H9 (cell line): ENCODE measurements at regions not wholly inside any gene's neighbourhood (a gene's known extent, or its start where the extent isn't known, plus 50 kb on each side); places are given as distances from the start of the nearest gene placed in this dataset.

Experiments used
- DNase-seq: peaks from one replicate; pipeline ENCODE4 v3.0.0-alpha.2; 2017
- H2AFZ ChIP-seq: one replicate; pipeline ENCODE4 v1.6.1; 2013; ENCODE audit warnings: mild to moderate bottlenecking, low read length, control low read depth, moderate library complexity
- H2AK5ac ChIP-seq: 2 replicates; pipeline ENCODE4 v1.6.1; 2013; ENCODE audit warnings: low read length, control low read depth, mixed read lengths; ENCODE audit not compliant: insufficient read length
- H2BK120ac ChIP-seq: one replicate; pipeline ENCODE4 v1.6.1; 2013; ENCODE audit warnings: low read depth, mild to moderate bottlenecking, low read length, control low read depth, inconsistent platforms; ENCODE audit not compliant: poor library complexity, severe bottlenecking
- H2BK12ac ChIP-seq: 2 replicates; pipeline ENCODE4 v1.6.1; 2013; ENCODE audit warnings: low read length, control low read depth, mixed read lengths, low read depth; ENCODE audit not compliant: insufficient read length
- H2BK15ac ChIP-seq: 2 replicates; pipeline ENCODE4 v1.6.1; 2013; ENCODE audit warnings: low read depth, low read length, control low read depth
- H2BK20ac ChIP-seq: one replicate; pipeline ENCODE4 v1.6.1; 2013; ENCODE audit warnings: low read depth, mild to moderate bottlenecking, low read length, control low read depth, inconsistent platforms; ENCODE audit not compliant: poor library complexity, severe bottlenecking
- H2BK5ac ChIP-seq: 2 replicates; pipeline ENCODE4 v1.6.1; 2013; ENCODE audit warnings: low read length, control low read depth, mixed read lengths; ENCODE audit not compliant: insufficient read length
- H3K14ac ChIP-seq: 2 replicates; pipeline ENCODE4 v1.6.1; 2013; ENCODE audit warnings: low read length, control low read depth; ENCODE audit not compliant: insufficient read depth
- H3K18ac ChIP-seq: 2 replicates; pipeline ENCODE4 v1.6.1; 2013; ENCODE audit warnings: low read depth, mild to moderate bottlenecking, mixed read lengths, low read length, control low read depth; ENCODE audit not compliant: insufficient read length
- H3K23ac ChIP-seq: 2 replicates; pipeline ENCODE4 v1.6.1; 2013; ENCODE audit warnings: low read length, control low read depth, mixed read lengths, low read depth; ENCODE audit not compliant: insufficient read length
- H3K23me2 ChIP-seq: 2 replicates; pipeline ENCODE4 v1.6.1; 2013; ENCODE audit warnings: low read depth, mild to moderate bottlenecking, mixed read lengths, low read length, control low read depth; ENCODE audit not compliant: insufficient read length, poor library complexity, severe bottlenecking
- H3K27ac ChIP-seq: 2 replicates; pipeline ENCODE4 v1.5.1; 2013; ENCODE audit warnings: low read length, control low read depth, mixed read lengths, low read depth; ENCODE audit not compliant: insufficient read length
- H3K27me3 ChIP-seq: 2 replicates; pipeline ENCODE4 v1.6.1; 2013; ENCODE audit warnings: low read length, control low read depth, inconsistent platforms; ENCODE audit not compliant: insufficient read depth
- H3K4ac ChIP-seq: 2 replicates; pipeline ENCODE4 v1.6.1; 2013; ENCODE audit warnings: low read depth, mild to moderate bottlenecking, control low read depth, inconsistent platforms, low read length, moderate library complexity
- H3K4me1 ChIP-seq: 2 replicates; pipeline ENCODE4 v1.6.1; 2013; ENCODE audit warnings: low read length, control low read depth, inconsistent platforms; ENCODE audit not compliant: insufficient read depth
- H3K4me2 ChIP-seq: 2 replicates; pipeline ENCODE4 v1.6.1; 2013; ENCODE audit warnings: low read length, control low read depth, mixed read lengths; ENCODE audit not compliant: insufficient read length, insufficient read depth
- H3K56ac ChIP-seq: 2 replicates; pipeline ENCODE4 v1.6.1; 2013; ENCODE audit warnings: low read depth, mild to moderate bottlenecking, mixed read lengths, low read length, control low read depth; ENCODE audit not compliant: insufficient read length
- H3K79me1 ChIP-seq: 2 replicates; pipeline ENCODE4 v1.6.1; 2013; ENCODE audit warnings: low read depth, mild to moderate bottlenecking, moderate library complexity, low read length, control low read depth, inconsistent platforms; ENCODE audit not compliant: insufficient read depth, poor library complexity, severe bottlenecking
- H3K79me2 ChIP-seq: 2 replicates; pipeline ENCODE4 v1.6.1; 2013; ENCODE audit warnings: low read length, control low read depth, inconsistent platforms; ENCODE audit not compliant: insufficient read depth
- H3K9ac ChIP-seq: 2 replicates; pipeline ENCODE4 v1.6.1; 2013; ENCODE audit warnings: low read length, control low read depth, mixed read lengths; ENCODE audit not compliant: insufficient read length; ENCODE audit errors: extremely low read depth
- H3K9me3 ChIP-seq: one replicate; pipeline ENCODE4 v1.6.1; 2013; ENCODE audit warnings: low read depth, low read length, inconsistent platforms; ENCODE audit not compliant: control insufficient read depth
- H3T11ph ChIP-seq: one replicate; pipeline ENCODE4 v1.6.1; 2013; ENCODE audit warnings: mild to moderate bottlenecking, low read length, control low read depth, inconsistent platforms
- H4K20me1 ChIP-seq: one replicate; pipeline ENCODE4 v1.6.1; 2013; ENCODE audit not compliant: control insufficient read depth, insufficient read length, insufficient read depth
- H4K5ac ChIP-seq: 2 replicates; pipeline ENCODE4 v1.6.1; 2013; ENCODE audit warnings: low read depth, mild to moderate bottlenecking, mixed read lengths, low read length, control low read depth; ENCODE audit not compliant: insufficient read length
- H4K8ac ChIP-seq: replicated peaks from 2 replicates; pipeline ENCODE4 v1.6.1; 2013; ENCODE audit warnings: low read length, control low read depth, mixed read lengths, low read depth; ENCODE audit not compliant: insufficient read length
- H4K91ac ChIP-seq: 2 replicates; pipeline ENCODE4 v1.6.1; 2013; ENCODE audit warnings: low read depth, mild to moderate bottlenecking, moderate library complexity, mixed read lengths, low read length, control low read depth; ENCODE audit not compliant: insufficient read length
- H3K27ac Mint-ChIP-seq, 3 experiments: 2 replicates in 2 of 3; 3 replicates in 1 of 3; pipeline ENCODE4 v1.8.0; 2020 to 2021; ENCODE audit warnings: mixed read lengths in 3 of 3, mild to moderate bottlenecking in 1 of 3, moderate library complexity in 1 of 3
- H3K27me3 Mint-ChIP-seq: 2 replicates; pipeline ENCODE4 v1.8.0; 2021; ENCODE audit warnings: low read depth, mild to moderate bottlenecking, moderate library complexity, mixed read lengths
- H3K36me3 Mint-ChIP-seq, 3 experiments: 2 replicates in 2 of 3; 3 replicates in 1 of 3; pipeline ENCODE4 v1.8.0; 2020 to 2021; ENCODE audit warnings: low read depth in 3 of 3, mixed read lengths in 3 of 3; ENCODE audit not compliant: insufficient read depth in 1 of 3
- H3K4me1 Mint-ChIP-seq, 2 experiments: 2 replicates each; pipeline ENCODE4 v1.8.0; 2020; ENCODE audit warnings: mixed read lengths in 2 of 2
- H3K4me3 Mint-ChIP-seq, 2 experiments: 2 replicates in 1 of 2; 3 replicates in 1 of 2; pipeline ENCODE4 v1.8.0; 2020 to 2021; ENCODE audit warnings: mild to moderate bottlenecking in 2 of 2, mixed read lengths in 2 of 2, moderate library complexity in 1 of 2
- H3K9me3 Mint-ChIP-seq, 2 experiments: 2 replicates in 1 of 2; 3 replicates in 1 of 2; pipeline ENCODE4 v1.8.0; 2020; ENCODE audit warnings: mild to moderate bottlenecking in 2 of 2, mixed read lengths in 2 of 2, moderate library complexity in 1 of 2
- WGBS: extraction: QIAGEN DNeasy Blood & Tissue Kit; methylation state at CpG from one replicate; pipeline ENCODE4 v1.1.7; 2013; ENCODE audit warnings: missing lambda C conversion rate, low lambda C conversion rate, mixed read lengths; ENCODE audit not compliant: insufficient read length; ENCODE audit errors: extremely low coverage; 5-methylcytosine and 5-hydroxymethylcytosine counted together
- TF ChIP-seq, protein P1 (sequence below): fragments of 200-600 bp; sonication (generic); conservative IDR thresholded peaks from 3 replicates; pipeline ENCODE4 v1.8.0; 2021; ENCODE audit warnings: antibody characterized with exemption, mild to moderate bottlenecking

DNA sequence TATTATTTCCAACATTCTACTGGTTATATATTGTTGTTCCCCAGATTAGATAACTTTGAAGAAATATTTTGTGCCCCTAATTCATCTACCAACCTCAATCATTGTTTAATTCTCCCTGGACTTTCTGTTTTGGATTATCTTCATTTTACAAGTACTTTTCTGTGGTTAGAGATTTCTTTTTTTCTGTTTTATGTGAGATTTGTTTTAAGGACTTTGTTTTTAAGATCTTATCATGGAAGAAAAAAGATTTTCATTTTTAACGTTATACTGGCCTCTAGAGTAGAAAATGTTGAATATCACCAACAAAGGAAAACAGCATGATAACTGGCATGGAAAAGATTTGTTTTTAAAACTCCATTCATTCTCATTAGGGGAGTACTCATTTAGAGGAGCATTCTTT lies 210.9 kb upstream of the KCNMB2 start:
- Histone ChIP-seq H2BK120ac (no peak overlapping the region), H4K5ac (no peak overlapping the region), H2BK12ac (no peak overlapping the region), H3K56ac (no peak overlapping the region), H3K4me2 (no peak overlapping the region), H2AK5ac (no peak overlapping the region), H3K27ac (no peak overlapping the region), H4K8ac (no peak overlapping the region), H3K9ac (no peak overlapping the region), H3K4me1 (no peaks in the 10 kb centered on the region), H3T11ph (no peak overlapping the region), H3K27me3 (no peaks in the 10 kb centered on the region), H2BK15ac (no peak overlapping the region), H3K4ac (no peak overlapping the region), H4K20me1 (no peaks in the 10 kb centered on the region), H2AFZ (no peak overlapping the region), H3K9me3 (no peaks in the 10 kb centered on the region), H3K23ac (no peak overlapping the region), H3K18ac (no peak overlapping the region), H2BK5ac (no peak overlapping the region), H3K79me2 (no peaks in the 10 kb centered on the region), H4K91ac (no peak overlapping the region), H3K79me1 (no peaks in the 10 kb centered on the region), H3K23me2 (no peaks in the 10 kb centered on the region), H3K14ac (no peak overlapping the region), H2BK20ac (no peak overlapping the region)
- no peaks in the 10 kb centered on the region for H3K36me3 Mint-ChIP-seq
- H3K27ac Mint-ChIP-seq = no peak overlapping the region
- no peak for DNase-seq
- H3K9me3 Mint-ChIP-seq = no peaks in the 10 kb centered on the region
- no peaks in the 10 kb centered on the region for H3K27me3 Mint-ChIP-seq
- no CpG with 5 or more reads among the region's 1 CpG for WGBS
- peaks cover 0 to 4% of the 10 kb centered on the region in 2 experiments; a peak in 2 of 4 replicates for H3K4me1 Mint-ChIP-seq
- TF ChIP-seq, protein P1, sequence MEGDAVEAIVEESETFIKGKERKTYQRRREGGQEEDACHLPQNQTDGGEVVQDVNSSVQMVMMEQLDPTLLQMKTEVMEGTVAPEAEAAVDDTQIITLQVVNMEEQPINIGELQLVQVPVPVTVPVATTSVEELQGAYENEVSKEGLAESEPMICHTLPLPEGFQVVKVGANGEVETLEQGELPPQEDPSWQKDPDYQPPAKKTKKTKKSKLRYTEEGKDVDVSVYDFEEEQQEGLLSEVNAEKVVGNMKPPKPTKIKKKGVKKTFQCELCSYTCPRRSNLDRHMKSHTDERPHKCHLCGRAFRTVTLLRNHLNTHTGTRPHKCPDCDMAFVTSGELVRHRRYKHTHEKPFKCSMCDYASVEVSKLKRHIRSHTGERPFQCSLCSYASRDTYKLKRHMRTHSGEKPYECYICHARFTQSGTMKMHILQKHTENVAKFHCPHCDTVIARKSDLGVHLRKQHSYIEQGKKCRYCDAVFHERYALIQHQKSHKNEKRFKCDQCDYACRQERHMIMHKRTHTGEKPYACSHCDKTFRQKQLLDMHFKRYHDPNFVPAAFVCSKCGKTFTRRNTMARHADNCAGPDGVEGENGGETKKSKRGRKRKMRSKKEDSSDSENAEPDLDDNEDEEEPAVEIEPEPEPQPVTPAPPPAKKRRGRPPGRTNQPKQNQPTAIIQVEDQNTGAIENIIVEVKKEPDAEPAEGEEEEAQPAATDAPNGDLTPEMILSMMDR = peak; percentile 56
- no peak overlapping the region for H3K4me3 Mint-ChIP-seq
